HG02943 (cell line): ENCODE measurements at regions not wholly inside any gene's neighbourhood (a gene's known extent, or its start where the extent isn't known, plus 50 kb on each side); places are given as distances from the start of the nearest gene placed in this dataset.

Experiments used
- ATAC-seq: cut with Tn5 transposase; IDR thresholded peaks from one replicate; pipeline ENCODE4 v1.9.1; 2021; ENCODE audit warnings: mild to moderate bottlenecking, low read depth, moderate library complexity; ENCODE audit not compliant: unreplicated experiment

DNA sequence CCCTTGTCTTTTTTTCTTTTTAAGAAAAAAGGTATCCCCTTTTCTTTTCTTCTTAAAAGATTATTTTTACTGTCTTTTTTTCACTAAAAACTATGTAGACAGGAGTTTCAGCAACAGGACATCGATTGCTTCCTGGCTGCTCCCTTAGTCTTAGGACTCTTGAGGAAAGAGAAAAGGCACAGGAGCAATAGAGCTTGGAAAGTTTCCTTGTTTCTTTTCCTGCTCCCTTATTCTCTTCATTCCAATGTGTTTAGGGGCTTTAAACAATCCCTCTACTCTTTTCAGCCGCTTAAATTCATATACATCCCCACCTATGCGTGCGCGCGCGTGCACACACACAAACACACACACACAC lies 182.2 kb upstream of the FOXN2 start:
- ATAC-seq: no peak

- ATAC-seq: no peak
Observed at GRCh38 chr2:48134704-48135103, 179.8 kb upstream of the FOXN2 start.

DNA sequence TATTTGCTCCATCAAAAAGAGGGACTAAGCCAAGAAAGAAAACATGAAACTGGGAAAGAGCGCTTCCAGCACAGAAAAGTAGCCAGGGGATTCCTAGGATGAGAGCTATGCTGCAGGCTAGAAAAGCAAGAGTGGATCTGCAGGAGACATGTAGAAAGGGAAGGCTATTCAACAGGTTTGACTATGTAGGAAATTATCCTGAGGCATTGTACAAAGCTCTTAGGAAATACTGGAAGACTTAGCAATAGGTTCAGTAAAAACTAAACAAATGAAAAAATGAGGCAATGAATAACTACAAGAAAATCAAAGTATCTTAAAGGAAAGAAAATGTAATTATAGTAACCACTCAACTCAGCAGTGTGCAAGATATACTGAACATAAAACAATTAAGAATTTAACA lies 178.7 kb upstream of the FOXN2 start:
- no peak for ATAC-seq

DNA sequence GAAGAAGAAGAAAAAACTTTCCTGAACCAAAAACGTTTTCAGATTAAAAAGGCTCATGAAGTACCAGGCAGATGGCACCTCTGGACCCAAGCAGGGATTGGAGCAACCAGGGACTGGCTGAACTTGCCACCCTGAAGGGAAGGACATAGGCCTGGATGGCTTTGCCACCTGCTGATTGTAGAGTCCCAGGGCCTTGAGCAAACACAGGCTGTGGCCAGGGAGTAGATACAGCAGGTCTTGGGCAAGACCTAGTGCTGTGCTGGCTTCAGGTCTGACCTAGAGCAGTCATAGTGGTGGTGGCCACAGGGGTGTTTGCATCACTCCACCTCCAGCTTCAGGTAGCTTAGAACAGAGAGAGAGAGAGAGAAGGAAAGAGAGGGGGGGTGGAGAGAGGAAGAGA lies 176.7 kb upstream of the FOXN2 start:
- ATAC-seq: no peak

DNA sequence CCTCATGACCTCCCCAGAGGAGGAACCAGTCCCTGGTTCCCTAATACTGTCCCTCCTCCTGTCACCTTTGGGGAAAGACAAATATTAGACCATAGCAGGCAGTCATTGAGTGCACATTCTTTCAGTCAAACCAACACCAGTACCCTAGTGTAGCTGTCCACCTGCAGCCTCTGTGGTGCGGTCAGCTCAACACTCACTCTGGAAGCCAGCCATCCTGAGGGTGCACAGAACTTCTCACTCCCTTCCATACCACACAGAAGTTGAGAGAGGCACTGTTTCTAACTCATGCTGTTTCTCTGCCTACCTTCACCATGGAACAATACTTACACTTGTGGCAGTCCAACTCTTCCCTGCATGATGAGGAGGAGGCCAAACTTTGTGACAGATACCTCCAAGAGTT lies 175.6 kb upstream of the FOXN2 start:
- no peak for ATAC-seq

- no peak for ATAC-seq
Observed at GRCh38 chr2:48140586-48140985, 173.9 kb upstream of the FOXN2 start.

GRCh38 chr2:48144777-48145176 lies 169.7 kb upstream of the FOXN2 start:
- ATAC-seq: no peak

GRCh38 chr2:48145845-48146452 lies 168.5 kb upstream of the FOXN2 start:
- ATAC-seq: no peak

DNA sequence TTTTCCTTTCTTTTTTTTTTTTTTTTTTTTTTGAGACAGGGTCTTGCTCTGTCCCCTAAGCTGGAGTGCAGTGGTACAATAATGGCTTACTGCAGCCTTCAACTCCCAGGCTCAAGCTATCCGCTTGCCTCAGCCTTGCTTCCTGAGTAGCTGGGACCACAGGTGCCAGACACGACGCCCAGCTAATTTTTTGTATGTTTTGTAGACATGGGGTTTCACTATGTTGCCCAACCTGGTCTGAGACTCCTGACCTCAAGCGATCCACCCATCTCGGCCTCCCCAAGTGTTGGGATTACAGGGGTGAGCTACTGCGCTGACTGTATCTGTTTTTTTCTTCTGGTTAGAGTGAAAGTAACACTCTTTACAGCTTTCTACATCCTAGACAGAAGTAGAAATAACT lies 167.9 kb upstream of the FOXN2 start:
- no peak for ATAC-seq

DNA sequence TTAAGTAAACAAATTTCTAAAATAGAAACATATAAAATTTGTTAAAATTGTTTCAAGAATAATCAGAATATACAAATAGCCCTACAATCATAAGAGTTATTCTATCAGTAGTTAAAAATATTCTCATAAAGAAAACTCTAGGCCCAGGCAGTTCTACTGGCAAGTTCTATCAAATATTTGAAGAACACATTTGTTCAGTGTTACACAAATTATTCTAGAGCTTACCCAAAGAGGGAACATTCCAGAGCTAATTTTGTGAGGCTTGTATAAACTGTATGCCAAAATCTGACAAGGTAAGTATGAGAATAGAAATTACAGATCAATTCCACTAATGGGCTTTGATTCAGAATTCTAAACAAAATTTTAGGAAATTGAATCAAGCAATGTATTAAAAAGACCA lies 166.8 kb upstream of the FOXN2 start:
- no peak for ATAC-seq

- no peak for ATAC-seq
Observed at GRCh38 chr2:48148841-48149430, 165.5 kb upstream of the FOXN2 start.

DNA sequence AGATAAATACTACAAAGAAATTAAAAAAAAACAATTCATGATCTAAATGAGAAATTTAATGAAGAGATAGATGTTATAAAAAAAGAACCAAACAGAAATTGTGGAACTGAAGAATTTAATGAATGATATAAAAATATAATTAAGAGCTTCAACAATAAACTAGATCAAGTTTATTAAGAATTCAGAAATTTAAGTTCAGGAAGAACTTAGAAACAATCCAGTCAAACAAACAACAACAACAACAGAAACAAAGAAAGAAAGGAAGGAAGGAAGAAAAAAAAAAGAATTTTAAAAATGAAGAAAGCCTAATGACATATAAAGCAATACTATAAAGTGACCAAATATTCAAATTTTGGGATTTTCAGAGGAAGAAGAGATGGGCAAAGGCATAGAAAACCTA lies 157.3 kb upstream of the FOXN2 start:
- no peak for ATAC-seq

- no peak for ATAC-seq
Observed at GRCh38 chr2:48161628-48162027, 152.9 kb upstream of the FOXN2 start.

DNA sequence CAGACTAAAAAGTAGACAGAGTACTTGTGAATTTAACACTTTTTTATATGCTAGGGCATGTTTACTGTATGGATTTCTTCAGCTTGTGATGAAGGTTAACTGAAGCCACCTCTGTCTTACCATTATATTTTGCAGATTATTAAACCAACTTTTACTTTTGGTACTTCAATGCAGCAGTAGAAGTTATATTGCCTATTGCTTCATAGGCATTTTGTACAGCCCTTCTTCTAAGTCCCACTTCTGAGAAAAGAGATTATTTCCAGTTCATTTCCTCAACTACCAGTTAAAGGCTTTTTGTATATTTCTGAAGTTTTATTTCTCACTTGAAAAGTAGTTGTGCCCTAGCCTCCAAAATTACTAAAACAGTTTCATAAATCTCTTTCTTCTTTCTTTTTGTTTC lies 151.7 kb upstream of the FOXN2 start:
- no peak for ATAC-seq

- no peak for ATAC-seq
Observed at GRCh38 chr2:48165070-48165753, 149.3 kb upstream of the FOXN2 start.

DNA sequence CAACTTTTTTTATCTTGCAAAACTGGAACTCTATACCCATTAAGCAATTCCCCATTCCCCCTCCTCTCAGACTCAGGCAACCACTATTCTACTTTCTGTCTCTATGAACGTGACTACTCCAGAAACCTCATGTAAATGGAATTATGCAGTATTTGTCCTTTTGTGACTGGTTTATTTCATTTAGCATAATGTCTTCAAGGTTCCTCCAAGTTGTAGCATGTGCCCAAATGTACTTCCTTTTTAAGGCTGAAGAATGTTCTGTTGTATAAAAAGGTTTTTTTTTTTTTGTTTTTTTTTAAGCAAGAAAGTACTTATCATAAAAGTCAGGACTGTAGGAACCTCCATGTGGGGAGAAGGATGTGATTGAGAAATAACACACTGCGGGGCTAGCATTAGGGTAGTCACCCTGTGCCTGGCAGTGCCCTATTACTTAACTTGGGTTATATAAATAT lies 145.3 kb upstream of the FOXN2 start:
- no peak for ATAC-seq

GRCh38 chr2:48170281-48170680 lies 144.2 kb upstream of the FOXN2 start:
- no peak for ATAC-seq

- ATAC-seq: no peak
Observed at GRCh38 chr2:48173141-48173540, 141.3 kb upstream of the FOXN2 start.

DNA sequence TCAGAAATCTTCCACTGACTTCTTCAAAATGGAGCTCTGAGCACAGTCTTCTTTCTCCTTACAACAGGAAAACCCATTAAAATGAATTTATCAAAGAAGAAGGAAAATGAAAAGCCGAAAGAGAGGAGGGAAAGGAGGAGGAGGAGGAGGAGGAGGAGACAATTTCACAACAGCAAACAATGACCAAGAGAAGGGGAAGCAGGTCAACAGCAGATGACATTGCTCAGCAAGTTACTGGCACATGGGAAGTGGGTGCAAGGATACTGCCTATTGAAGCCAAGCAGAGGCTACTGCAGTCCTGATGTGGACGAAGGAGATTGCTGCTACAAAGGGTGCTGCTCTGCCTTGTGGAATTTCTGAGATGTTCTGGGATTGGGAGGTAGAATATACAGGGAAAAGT lies 140.0 kb upstream of the FOXN2 start:
- no peak for ATAC-seq

- no peak for ATAC-seq
Observed at GRCh38 chr2:48175254-48175653, 139.2 kb upstream of the FOXN2 start.

DNA sequence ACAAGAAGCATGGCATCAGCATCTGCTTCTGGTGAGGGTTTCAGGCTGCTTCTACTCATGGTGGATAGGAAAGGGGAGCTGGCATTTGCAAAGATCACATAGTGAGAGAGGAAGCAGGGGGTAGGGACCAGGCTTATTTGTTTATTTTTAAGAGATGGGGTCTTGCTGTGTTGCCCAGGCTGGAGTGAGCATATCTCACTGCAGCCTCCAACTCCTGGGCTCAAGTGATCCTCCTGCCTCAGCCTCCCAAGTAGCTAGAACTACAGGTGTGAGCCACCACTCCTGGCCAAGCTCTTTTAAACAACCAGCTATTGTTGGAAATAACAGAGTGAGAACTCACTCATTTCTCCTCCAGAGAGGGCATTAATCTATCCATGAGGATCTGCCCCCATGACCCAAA lies 138.8 kb upstream of the FOXN2 start:
- no peak for ATAC-seq

- no peak for ATAC-seq
Observed at GRCh38 chr2:48176876-48177275, 137.6 kb upstream of the FOXN2 start.
